SH-SY5Y (cell line): ENCODE measurements at regions not wholly inside any gene's neighbourhood (a gene's known extent, or its start where the extent isn't known, plus 50 kb on each side); places are given as distances from the start of the nearest gene placed in this dataset.

Experiments
- GATA2 ChIP-seq: IDR thresholded peaks from 2 replicates; pipeline ENCODE4 v1.6.1; 2011; ENCODE audit warnings: mild to moderate bottlenecking, low read depth, low read length
- GATA3 ChIP-seq: IDR thresholded peaks from 2 replicates; pipeline ENCODE4 v1.6.1; 2011; ENCODE audit warnings: low read depth, mild to moderate bottlenecking, low read length, moderate library complexity

GRCh38 chr14:86885280-86885679 lies 1107.7 kb downstream of the GALC start:
- TF ChIP-seq GATA2 (no peak), GATA3 (no peak)
